Stomach (tissue), 8 donors: ENCODE measurements at regions not wholly inside any gene's neighbourhood (a gene's known extent, or its start where the extent isn't known, plus 50 kb on each side); places are given as distances from the start of the nearest gene placed in this dataset.

Experiments
- DNase-seq, 2 donors: peaks; one replicate each; pipeline versions ENCODE4 v3.0.0 to v3.0.0-alpha.2; 2013 to 2019
- H3K27ac ChIP-seq, 5 donors: fragments of 200-600 bp in 4 of 5; sonication (generic) in 4 of 5; one replicate each; pipeline ENCODE4 v1.5.1; 2013 to 2019; ENCODE audit warnings: mild to moderate bottlenecking in 1 of 5, moderate library complexity in 1 of 5
- H3K27me3 ChIP-seq, 3 donors: fragments of 200-600 bp; sonication (generic); one replicate each; pipeline ENCODE4 v1.5.1; 2017 to 2019; ENCODE audit warnings: mixed run types in 1 of 3
- H3K36me3 ChIP-seq, 4 donors: fragments of 200-600 bp; sonication (generic); 1 replicate in 3 of 4; 2 replicates in 1 of 4; pipeline ENCODE4 v1.5.1; 2016 to 2019
- H3K4me1 ChIP-seq, 4 donors: fragments of 200-600 bp; sonication (generic); one replicate each; pipeline ENCODE4 v1.5.1; 2016 to 2019
- H3K4me3 ChIP-seq, 4 donors: fragments of 200-600 bp; sonication (generic) in 3 of 4; one replicate each; pipeline ENCODE4 v1.5.1; 2016 to 2019; ENCODE audit warnings: mild to moderate bottlenecking in 1 of 4
- H3K9me3 ChIP-seq, 4 donors: fragments of 200-600 bp; sonication (generic); one replicate each; pipeline ENCODE4 v1.5.1; 2016 to 2019
- EP300 ChIP-seq: sonication (generic); formaldehyde crosslinking; IDR thresholded peaks from one replicate; pipeline ENCODE4 v1.6.1; 2017; ENCODE audit warnings: antibody characterized with exemption
- POLR2A ChIP-seq, 4 donors: fragments of 450-650 bp; IDR thresholded peaks; one replicate each; pipeline ENCODE4 v1.6.1; 2016; ENCODE audit warnings: antibody characterized with exemption in 4 of 4, control low read depth in 2 of 4, mild to moderate bottlenecking in 1 of 4, moderate library complexity in 1 of 4
- POLR2AphosphoS5 ChIP-seq, 3 donors: sonication (generic); formaldehyde crosslinking; IDR thresholded peaks; one replicate each; pipeline ENCODE4 v1.6.1; 2016; ENCODE audit warnings: antibody characterized with exemption in 3 of 3
- WGBS, 5 donors: extraction: QIAGEN DNeasy Blood & Tissue Kit in 3 of 5; methylation state at CpG; one replicate each; pipeline versions ENCODE4 v1.1.5 to v1.1.7; 2013 to 2018; 5-methylcytosine and 5-hydroxymethylcytosine counted together
- intact Hi-C: fragments of 100-400 bp; cut with DNase I; formaldehyde crosslinking; loops from one replicate; pipeline ENCODE4 v1.15.1; 2023; ENCODE audit warnings: low total_unique reads
- TF ChIP-seq, protein P1 (sequence below), 7 experiments: fragments of 450-650 bp in 4 of 7; fragments of 200-600 bp in 3 of 7; sonication (generic) in 3 of 7; IDR thresholded peaks; one replicate each; pipeline ENCODE4 v1.5.1; 2016 to 2019; ENCODE audit warnings: antibody characterized with exemption in 7 of 7, control low read depth in 2 of 7, mild to moderate bottlenecking in 1 of 7
- donor health status: healthy with polysubstance abuse.
- donor health status: Bipolar disorder and iron deficiency.
- donor health status: healthy.

DNA sequence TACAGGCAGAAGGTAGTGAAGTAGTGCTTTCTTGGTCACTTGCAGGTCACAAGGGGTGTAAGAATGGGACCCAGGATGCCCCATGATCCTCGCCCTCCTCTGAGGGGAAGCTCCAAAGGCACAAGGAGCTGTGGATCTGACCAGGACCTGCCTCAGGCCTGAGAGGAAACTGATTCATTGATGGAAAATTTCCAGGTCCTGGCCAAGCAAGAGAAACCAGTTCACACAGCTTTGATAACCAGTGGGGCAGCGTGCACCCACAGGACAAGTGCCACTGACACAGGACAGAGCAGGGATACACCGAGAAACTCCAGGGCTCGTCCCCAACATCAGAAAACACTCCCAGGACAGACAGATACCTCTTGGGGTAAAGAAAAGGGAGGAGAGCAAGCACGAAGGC lies 177.1 kb downstream of the RBM26 start:
- TF ChIP-seq POLR2A (IDR thresholded peaks at IDR 0.05) (no peak), EP300 (no peak), POLR2AphosphoS5 (IDR thresholded peaks at IDR 0.05) (no peak)
- TF ChIP-seq, protein P1, sequence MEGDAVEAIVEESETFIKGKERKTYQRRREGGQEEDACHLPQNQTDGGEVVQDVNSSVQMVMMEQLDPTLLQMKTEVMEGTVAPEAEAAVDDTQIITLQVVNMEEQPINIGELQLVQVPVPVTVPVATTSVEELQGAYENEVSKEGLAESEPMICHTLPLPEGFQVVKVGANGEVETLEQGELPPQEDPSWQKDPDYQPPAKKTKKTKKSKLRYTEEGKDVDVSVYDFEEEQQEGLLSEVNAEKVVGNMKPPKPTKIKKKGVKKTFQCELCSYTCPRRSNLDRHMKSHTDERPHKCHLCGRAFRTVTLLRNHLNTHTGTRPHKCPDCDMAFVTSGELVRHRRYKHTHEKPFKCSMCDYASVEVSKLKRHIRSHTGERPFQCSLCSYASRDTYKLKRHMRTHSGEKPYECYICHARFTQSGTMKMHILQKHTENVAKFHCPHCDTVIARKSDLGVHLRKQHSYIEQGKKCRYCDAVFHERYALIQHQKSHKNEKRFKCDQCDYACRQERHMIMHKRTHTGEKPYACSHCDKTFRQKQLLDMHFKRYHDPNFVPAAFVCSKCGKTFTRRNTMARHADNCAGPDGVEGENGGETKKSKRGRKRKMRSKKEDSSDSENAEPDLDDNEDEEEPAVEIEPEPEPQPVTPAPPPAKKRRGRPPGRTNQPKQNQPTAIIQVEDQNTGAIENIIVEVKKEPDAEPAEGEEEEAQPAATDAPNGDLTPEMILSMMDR (IDR thresholded peaks at IDR 0.05) = no peak
- DNase-seq = peak in 1 of 2 donors; percentile 32
- H3K9me3 ChIP-seq = no peaks in the 10 kb centered on the region
- H3K4me3 ChIP-seq = no peak overlapping the region
- 40 to 83% (median 52%) methylated on average over 5 of the region's 5 CpGs for WGBS, 5 donors
- H3K4me1 ChIP-seq = no peaks in the 10 kb centered on the region
- H3K36me3 ChIP-seq = no peaks in the 10 kb centered on the region
- H3K27ac ChIP-seq = no peak overlapping the region
- H3K27me3 ChIP-seq = no peaks in the 10 kb centered on the region
- intact Hi-C loops = no loop called here

DNA sequence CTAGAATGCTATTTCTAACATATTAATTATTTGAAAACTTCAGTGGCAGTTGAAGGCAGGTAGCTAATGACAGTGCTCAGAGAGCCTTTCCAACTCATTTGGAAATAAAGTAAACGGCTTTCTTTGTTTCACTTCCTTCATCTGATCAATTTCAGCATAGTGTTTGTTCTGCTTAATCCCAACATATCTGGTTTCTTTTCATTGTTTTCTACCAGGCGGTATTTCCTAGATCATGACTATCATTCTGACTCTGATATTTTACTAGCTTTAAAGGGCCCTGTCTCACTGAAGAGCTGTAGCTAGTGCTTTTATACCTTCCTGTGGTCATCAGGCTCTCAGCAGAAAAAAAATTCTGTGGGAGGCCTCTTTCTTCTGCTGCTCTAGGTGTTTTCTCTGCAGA lies 178.6 kb downstream of the RBM26 start:
- H3K27me3 ChIP-seq = no peaks in the 10 kb centered on the region
- TF ChIP-seq, protein P1 (IDR thresholded peaks at IDR 0.05) = no peak
- TF ChIP-seq EP300 = no peak
- no peak for TF ChIP-seq POLR2A (IDR thresholded peaks at IDR 0.05)
- no peak for TF ChIP-seq POLR2AphosphoS5 (IDR thresholded peaks at IDR 0.05)
- intact Hi-C loops = no loop called here
- H3K27ac ChIP-seq = no peak overlapping the region
- no peaks in the 10 kb centered on the region for H3K9me3 ChIP-seq
- H3K36me3 ChIP-seq = no peaks in the 10 kb centered on the region
- H3K4me1 ChIP-seq = no peaks in the 10 kb centered on the region
- no peak for DNase-seq
- H3K4me3 ChIP-seq = no peak overlapping the region
- WGBS, 5 donors = 15 to 36% (median 23%) methylated on average over 2 of the region's 2 CpGs

DNA sequence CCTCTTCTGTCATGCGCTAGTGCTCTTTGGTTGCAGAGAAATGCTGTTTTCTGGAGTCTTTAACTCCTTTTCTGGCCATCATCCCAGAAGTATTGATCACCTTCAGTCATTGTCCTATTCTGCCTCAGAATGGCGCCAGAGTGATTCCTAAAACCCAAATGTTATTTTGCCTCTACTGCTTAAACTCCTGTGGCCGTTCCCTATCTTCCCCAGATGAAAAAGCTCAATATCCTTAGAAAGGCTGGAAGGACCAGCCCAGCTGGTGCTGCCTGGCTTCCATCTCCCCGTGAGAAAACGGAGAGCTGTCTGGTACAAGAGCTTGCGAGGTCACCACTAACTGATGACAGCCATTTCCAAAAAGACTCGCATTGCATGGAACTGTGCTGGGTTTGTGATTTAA lies 179.1 kb downstream of the RBM26 start:
- no peaks in the 10 kb centered on the region for H3K9me3 ChIP-seq
- no peak overlapping the region for H3K27ac ChIP-seq
- H3K27me3 ChIP-seq = no peaks in the 10 kb centered on the region
- no peak overlapping the region for H3K4me3 ChIP-seq
- DNase-seq = no peak
- no peaks in the 10 kb centered on the region for H3K36me3 ChIP-seq
- no peak for TF ChIP-seq POLR2AphosphoS5 (IDR thresholded peaks at IDR 0.05)
- TF ChIP-seq POLR2A (IDR thresholded peaks at IDR 0.05) = no peak
- no peak for TF ChIP-seq EP300
- TF ChIP-seq, protein P1 (IDR thresholded peaks at IDR 0.05) = no peak
- 64 to 74% (median 70%) methylated on average over 7 of the region's 7 CpGs for WGBS, 5 donors
- intact Hi-C loops = no loop called here
- H3K4me1 ChIP-seq = no peaks in the 10 kb centered on the region

DNA sequence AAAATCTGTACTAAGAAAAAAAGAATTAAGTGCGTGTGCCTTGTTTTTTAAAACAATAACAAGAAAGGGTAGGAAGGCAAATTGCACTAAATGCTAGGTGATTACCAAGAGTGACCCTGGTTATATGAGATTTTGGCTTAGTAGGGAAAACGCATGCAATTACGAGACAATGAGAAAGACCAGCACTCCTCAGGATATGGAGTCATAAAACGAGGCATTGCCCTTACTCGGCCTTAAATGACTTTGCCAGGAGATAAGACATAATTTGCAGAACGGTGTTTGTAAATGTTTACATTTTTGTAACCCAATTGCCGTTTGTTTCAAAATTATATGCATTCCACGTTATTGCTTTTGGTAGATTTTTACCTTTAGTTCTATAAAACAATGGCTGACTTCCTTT lies 179.8 kb downstream of the RBM26 start:
- Histone ChIP-seq H3K9me3 (no peaks in the 10 kb centered on the region), H3K27me3 (no peaks in the 10 kb centered on the region), H3K4me3 (no peak overlapping the region), H3K36me3 (no peaks in the 10 kb centered on the region), H3K27ac (no peak overlapping the region), H3K4me1 (no peaks in the 10 kb centered on the region)
- 33 to 39% (median 34%) methylated on average over 8 of the region's 8 CpGs for WGBS, 5 donors
- DNase-seq = no peak
- TF ChIP-seq POLR2AphosphoS5 (IDR thresholded peaks at IDR 0.05) (no peak), EP300 (no peak), POLR2A (IDR thresholded peaks at IDR 0.05) (no peak)
- intact Hi-C loops = no loop called here

DNA sequence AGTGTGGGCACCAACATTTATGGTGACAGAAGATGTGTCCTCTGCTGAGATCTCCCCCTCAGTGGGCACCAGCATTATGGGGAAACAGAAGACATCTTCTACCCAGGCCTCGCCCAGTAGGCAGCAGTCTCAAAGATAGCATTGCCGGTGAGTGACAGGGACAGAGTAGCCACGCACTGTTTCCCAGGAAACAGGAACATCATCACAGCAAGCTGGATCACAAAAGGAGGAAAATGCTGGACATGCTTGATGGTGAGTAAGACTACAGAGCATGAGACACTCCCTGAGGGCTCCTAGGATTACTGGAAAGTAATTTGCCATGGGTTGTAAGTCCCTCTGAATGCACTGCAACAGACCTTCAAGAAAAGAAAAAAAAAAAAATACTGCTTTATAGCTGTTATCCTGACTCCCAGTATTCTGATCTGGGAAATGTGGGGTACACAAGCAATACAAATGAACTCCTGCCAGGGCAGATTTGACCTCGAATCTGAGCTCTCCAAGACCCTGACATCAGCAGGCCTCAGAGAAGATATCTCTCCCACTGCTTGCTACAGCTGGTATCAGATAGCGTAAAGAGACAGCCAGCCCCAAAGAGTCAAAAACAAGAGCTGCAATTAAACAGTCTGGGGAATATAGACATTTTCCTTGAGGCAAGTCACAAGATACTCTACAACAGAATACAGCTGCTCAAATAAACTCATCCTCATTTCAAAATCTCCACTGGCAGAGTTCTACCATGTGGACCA lies 180.4 kb downstream of the RBM26 start:
- no peaks in the 10 kb centered on the region for H3K9me3 ChIP-seq
- DNase-seq = no peak
- intact Hi-C loops = no loop called here
- H3K36me3 ChIP-seq = no peaks in the 10 kb centered on the region
- WGBS, 5 donors = 66 to 82% (median 76%) methylated on average over 5 of the region's 5 CpGs
- no peaks in the 10 kb centered on the region for H3K27me3 ChIP-seq
- H3K4me1 ChIP-seq = no peaks in the 10 kb centered on the region
- no peak overlapping the region for H3K4me3 ChIP-seq
- TF ChIP-seq POLR2A (IDR thresholded peaks at IDR 0.05) (no peak), POLR2AphosphoS5 (IDR thresholded peaks at IDR 0.05) (no peak), EP300 (no peak)
- TF ChIP-seq, protein P1 (IDR thresholded peaks at IDR 0.05) = no peak
- H3K27ac ChIP-seq = no peak overlapping the region
